Left forelimb (tissue), 1 donor: ENCODE measurements at regions not wholly inside any gene's neighbourhood (a gene's known extent, or its start where the extent isn't known, plus 50 kb on each side); places are given as distances from the start of the nearest gene placed in this dataset.
"Not testable (repeated sequence)": the region's sequence is repeated elsewhere in the genome, so short reads cannot be mapped to it uniquely, and the experiment has no call there.

Source experiments
- DNase-seq: peaks from one replicate; pipeline ENCODE4 v3.0.0-alpha.2; 2018; ENCODE audit warnings: low spot score

DNA sequence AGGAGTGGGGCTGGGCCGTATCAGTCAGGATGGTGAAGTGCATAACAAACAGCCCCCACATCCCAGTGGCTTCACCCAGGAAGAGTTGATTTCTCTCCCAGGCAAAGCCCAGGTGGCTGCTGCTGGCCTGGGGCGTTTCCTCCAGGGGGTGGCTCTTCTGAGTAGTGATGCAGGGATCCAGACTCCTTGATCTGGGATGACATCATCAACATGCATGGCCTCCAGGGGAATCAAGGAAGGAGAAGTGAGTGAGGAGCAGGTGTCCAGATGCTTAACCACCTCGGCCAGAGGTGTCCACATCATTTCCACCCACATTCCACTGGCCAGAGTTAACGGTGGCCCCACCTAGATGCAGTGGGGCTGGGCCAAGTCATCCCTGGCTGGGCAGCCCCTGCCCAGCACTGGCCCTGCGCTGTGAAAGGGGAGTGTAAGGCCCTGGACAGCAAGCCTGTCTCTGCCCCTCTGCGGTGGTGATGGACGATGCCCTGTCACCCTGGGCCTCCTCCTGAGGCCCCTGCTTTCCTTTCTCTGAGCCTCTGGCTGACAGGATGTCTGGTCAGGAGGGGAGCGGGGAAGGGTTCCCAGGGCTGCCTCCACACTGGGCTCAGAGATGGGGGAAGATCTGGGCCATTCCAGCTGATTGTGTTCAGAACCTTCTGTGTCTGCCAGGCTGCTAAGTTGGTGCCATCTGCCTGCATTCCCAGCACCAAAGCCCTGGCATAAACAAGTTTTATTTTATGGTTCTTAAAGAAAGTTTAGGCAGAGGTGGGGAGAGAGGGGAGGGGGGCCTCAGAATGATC lies 598.2 kb downstream of the MATN1 start:
- no peak for DNase-seq

DNA sequence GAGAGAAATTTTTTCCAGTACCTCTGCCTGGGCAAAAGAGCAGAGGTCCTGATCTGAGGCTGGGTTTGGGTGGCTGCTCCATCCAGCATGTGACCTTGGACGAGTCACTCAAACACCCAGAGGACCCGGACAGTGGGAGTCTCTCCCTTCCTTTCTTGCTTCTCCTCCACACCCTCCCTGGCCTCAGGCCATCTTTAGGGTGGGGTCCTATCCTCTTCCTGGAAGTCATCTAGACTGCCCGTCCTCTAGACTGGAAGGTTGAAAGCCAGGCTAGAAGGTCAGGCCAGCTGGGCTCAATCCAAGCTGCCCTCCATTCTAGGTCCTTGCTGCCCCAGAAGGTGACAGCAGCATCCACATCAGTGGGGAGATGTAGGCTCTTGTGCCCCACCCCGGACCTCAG lies 599.5 kb downstream of the MATN1 start:
- DNase-seq: no peak

DNA sequence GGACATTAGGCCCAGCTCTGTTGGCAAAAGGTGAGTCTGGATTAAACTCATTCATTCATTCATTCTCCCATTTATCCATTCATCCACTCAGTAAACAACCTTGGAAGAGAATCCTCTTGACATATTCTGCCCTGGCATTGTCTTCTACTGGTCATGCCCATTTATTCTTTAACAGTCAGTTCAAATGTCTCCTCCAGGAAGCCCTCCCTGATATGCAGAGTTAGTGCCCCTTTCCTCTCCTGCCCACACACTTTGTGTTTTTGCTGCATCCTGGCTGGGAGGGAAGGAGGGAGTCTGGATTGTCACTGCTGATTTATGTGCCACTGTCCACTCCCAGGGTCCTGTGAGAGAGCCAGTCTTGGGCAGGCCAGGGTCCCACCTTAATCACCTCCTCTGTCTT lies 600.3 kb downstream of the MATN1 start:
- DNase-seq: no peak

DNA sequence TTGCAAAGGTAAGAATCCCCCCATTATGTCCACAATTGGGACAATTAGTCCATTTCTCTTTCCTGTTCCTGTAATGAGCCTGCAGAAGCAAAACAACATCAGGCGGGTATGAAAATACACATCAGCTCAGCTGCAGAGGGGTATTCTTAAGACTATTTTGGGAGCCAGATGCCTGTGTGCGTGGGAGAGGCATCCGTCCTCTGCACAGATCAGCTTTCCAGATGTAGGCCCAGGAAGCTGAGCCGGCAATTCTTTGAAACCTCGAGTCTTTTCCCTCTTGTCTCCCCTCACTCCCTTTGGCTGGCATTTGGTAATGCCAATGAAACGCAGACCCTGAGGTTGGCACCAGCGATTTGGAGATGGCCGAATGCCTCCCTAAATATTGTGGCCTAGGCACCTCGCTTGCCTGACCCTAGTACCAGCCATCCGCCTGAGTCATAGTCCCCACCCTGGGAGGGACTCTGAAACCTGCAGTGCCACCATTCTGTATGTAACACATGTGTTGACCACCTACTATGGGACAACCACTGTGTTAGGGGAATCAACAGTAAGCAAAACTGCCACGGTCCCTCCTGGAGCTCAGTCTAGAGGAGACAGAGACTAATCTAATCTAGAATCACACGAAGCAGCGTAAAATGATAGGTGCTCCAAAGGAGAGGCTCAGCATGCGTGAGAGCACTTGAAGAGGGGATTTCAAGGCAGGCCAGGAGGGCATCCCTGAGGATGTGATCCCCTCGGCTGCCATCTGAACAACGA lies 603.0 kb downstream of the MATN1 start:
- no peak for DNase-seq

DNA sequence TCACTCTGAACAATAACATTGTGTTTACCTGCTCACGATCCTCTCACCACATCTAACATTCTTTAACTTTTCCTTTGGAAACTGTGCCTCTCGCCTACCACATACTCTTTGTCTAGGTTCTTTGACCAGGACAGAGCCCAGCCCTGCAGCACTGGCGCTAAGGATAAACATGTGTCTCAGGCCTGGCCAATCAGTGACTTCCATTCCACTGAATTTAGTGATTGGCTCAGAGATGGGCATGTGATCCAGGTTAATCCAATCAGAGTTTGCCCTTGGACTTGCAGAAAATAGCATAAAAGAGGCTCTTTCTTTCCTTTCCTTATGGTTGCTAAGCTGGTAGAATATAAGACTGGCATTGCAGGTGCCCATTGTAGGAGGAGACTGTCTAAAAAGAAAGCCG lies 605.7 kb downstream of the MATN1 start:
- no peak for DNase-seq

DNA sequence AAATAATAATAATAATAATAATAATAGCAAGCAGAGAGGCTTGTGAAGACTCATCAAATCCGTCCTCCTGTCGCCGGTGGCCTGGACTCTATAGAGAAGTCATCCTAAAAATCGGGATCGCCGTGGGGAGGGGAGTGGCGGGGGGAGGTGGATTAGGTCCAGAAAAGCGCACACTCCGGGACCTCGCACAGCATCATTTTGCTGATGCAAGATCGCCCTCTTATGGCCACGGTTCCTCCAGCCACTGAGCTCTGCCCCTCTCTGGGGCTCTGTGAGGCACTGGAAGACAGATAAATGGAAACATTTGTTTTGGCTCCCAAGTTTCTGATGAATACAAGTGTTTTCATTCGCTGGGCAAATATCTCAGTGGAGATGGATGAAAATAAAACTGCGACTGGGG lies 612.0 kb downstream of the MATN1 start:
- no peak for DNase-seq

DNA sequence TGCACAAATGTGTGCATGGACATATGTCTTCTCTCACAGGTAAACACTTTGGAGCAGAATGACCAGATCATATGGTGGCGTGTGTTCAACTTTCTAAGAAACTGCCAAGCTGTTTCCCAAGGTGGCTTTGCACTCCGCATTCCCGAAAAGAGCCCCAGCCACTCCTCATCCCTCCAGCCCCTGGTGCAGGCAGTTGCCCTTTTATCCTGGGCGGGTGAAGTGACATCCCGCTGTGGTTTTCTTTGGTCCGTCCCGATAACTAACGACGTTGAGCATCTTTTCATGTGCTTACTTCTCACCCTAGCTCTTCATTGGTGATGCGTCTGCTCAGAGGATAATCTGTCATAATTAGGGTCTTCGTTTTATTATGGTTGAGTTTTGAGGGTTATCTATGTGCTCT lies 612.5 kb downstream of the MATN1 start:
- no peak for DNase-seq

DNA sequence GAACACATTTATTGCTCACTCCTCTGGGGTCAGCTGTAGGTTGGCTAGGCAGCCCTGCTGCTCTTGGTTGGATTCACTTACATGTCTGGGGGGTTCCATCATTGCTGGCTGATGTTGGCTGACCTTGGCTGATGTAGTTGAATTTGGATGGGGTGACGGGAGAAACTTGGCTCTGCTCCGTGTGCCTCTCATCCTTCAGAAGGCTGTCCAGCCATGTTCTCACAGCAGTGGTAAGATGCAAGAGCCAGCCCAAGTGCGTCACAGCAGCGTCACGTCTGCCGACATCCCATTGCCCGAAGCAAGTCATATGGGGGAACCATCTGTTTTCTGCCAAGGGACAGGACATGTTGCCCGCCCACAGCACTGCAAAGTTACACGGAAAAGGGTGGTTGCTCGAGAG lies 613.5 kb downstream of the MATN1 start:
- DNase-seq: no peak

DNA sequence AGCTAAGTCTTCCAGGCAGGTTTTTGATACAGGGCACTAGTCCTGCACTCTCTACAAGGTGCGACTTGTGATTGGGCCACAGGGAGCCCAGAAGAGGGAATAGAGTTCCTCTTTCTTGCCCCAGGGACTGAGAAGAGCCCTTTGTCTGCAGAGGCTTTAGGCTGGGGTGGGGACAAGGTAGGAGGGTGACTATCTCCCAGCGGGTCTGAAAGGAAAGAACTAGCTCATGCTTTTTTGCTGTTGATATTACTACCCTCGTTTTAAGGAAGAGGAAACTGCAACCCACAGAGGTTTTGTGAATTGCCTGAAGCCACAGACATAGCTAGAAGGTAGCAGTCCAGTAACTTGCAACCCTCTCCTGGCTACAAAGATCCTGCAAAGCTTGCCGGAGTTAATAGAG lies 615.2 kb downstream of the MATN1 start:
- DNase-seq: no peak

DNA sequence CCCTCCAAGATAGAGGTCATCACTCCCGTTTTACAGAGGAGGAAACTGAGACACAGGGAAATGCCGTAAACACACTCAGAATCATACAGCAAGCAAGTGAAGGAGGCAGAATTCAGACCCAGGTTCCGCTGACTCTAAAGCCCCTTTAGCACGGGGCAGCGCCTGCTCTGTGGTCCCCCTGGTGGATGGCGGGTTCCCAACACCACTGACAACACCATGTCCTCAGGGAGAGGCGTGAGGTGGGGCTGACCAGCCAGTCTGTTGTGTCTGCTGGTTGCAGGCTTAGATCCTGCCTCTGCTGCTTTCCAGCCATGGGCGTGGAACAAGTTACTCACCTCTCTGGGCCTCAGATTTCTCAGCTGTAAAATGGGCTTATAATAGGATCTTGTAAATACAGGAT lies 617.3 kb downstream of the MATN1 start:
- no peak for DNase-seq

DNA sequence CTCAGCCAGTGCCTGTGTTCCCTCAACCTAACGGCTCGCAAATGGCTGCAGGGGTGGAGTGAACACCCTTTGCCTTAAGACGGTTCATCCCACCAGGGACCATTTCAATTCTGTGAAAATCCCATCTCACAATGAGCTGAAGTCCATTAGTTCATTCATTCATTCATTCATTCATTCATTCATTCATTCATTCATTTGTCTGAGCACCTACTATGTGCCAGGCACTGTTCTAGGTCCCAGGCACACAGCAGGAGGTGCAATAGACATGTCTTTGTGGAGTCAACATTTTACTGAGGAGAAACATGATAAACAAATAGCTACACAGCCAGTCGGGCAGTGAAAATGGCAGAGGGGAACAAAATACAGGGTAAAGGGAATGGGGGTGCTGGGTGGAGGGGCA lies 618.8 kb downstream of the MATN1 start:
- no peak for DNase-seq

DNA sequence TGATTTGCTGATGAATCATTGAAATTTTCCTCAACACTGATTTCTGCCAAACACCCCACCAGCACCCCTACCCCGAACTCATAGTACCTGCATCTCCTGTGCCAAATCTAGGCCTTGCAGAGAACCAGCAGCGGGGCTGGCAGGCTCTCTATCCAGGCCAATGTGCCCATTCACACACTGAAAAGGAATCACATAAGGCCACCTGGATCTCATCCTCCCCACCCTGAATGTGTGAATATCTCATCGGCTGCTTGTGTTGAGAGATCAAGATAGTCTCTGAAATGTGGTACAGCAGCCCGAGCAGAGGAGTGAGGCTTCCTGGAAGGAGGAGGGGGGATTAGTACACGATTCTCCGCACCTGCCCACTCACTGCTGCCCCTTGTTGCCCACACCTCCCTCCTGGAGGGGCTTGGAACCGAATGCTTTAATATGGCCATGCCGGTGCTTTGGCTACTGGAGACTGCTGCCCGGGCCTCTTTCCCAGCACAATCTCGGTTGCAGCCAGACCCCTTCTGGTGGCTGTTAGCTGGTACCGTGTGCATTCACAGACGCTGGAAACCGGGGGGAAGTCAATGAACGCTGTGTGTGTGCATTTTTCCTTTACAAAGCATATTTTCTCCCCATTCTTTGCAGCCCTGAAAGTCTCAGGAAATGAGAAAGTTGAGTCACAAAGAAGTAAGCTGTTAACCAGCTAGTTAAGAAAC lies 619.5 kb downstream of the MATN1 start:
- DNase-seq: no peak

DNA sequence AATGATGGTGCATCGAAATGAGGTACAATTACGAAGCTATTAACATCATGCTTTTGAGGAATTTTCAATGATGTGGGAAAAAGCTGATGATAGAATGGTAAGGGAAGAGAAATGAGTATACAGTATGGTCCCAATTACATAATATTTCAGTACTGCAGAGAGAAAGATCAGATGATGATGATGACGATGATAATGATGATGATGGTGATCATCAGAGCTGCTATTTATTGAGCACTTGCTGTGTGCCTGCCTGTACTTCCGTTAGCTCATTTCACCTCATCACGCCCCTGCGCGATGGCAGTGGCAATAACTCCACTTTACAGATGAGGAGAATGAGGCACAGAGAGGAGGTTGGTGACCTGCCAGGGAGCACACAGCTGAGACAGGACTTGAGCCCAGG lies 620.8 kb downstream of the MATN1 start:
- no peak for DNase-seq

DNA sequence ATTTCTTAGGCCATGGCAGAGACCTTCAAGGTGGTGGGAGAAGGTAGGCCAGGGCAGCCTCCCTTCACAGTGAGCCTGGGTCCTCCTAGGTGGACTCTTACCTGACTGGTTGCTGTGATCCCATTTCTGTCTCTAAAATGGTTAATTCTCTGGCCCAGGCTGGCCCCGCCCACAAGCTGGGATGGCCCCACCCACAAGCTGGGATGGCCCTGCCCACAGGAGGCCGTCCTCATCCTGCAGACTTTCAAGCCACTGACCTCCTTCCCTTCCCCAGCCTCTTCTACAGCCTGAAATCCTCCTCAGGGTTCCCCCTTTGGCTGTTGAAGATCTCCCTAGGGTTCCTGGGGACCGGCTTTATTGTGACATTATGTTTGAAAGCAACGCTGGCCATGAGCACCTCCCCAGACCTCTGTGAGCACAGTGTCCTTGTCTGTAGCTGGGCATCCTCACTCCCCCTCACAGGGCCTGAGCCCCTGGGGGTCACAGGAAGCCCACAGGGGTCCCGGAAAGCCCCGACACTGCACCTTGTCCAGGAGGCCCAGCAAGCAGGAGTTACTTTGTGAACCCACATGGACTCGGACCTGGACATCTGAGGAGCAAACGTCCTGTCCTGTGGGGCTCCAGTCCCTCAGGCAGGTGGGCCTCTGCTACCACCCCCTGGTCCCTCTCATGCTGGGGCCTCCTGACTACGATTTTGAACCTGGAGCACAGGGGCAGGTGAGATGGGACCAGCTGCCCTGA lies 621.7 kb downstream of the MATN1 start:
- DNase-seq: no peak

DNA sequence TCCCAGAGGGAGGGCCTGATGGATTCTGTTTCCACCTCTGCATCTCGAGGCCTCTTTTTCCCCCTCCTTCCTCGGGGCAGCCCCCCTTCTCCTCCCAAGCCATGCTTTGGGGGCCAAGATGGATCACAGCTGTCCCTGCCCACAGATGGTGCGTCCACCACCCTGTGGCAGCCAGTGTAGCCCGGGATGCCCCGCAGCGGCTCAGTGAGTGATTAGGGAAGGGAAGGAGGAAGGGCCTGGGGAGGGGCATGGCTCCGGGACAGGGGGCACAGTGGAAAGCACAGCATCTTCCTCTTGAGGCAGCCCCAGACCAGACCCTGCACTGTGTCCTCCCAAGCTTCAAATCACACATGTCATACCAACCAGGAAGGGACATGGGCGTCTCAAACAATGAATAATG lies 622.4 kb downstream of the MATN1 start:
- DNase-seq: no peak

DNA sequence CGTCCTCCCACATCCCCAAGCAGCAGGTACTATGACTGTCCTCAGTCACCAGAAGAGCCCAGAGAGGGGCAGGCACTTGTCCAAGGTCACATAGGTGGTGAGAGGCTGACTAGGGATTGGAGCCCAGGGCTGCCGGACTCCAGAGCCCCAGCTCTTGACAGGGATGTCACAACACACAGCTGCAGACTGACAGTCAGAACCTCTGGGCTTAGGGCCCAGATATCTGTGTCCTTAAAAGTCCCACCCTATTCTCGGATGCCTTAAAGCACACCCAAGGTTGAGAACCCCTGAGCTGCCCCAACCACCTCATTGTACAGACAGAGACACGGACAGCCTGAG lies 622.9 kb downstream of the MATN1 start:
- no peak for DNase-seq

DNA sequence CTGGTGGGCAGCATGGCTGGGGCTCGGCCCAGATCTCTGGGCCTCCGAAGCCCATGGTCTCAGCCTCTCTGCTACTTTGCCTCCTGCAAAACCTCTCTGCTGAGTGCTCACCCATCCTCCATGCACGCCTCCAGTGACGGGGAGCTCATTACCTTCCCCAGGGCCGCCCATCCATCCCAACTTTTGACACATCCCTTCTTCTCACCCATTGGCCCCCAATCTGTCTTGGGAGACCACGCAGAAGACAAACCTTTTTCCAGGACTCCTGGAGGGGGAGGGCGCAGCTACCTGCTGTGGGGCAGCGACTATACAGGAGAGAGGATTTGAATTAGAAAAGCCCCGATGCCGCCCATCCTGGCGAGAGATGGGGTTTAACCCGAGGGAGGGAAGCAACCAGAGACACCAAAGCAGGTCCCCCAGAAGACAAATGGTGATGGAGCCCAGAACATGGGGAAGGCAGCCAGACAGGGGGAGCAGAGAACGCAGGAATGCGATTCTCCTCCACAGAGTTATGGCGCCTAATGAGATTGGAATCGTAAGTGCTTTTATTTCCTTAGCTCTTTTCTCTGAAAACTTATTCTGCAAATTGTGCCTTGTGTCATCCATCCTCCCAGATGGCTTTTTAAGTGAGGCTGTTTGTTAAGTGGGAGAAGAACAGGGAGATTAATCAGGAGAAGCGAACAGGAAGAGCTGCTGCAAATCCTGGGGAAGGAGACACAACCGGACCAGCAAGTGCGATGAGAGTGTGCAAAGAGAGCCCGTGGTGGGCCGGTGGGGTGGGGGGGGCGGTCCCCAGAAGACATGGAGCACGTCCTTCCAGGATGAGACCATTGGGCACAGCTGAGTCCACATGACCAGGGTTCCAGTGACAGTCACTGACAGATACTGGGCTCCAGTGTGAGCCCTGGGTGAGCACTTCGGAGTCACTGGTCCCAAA lies 623.5 kb downstream of the MATN1 start:
- no peak for DNase-seq

DNA sequence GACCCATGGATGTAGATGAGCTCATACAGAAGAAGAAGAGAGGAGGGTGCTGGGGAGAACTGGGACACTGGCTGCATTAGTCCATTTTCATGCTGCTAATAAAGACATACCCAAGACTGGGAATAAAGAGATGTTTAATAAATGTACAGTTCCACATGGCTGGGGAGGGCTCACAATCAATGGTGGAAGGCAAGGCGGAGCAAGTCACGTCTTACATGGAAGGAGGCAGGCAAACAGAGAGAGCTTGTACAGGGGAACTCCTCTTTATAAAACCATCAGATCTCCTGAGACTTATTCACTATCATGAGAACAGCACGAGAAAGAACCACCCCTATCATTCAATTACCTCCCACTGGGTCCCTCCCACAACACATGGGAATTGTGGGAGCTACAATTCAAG lies 625.5 kb downstream of the MATN1 start:
- DNase-seq: not testable (repeated sequence)

DNA sequence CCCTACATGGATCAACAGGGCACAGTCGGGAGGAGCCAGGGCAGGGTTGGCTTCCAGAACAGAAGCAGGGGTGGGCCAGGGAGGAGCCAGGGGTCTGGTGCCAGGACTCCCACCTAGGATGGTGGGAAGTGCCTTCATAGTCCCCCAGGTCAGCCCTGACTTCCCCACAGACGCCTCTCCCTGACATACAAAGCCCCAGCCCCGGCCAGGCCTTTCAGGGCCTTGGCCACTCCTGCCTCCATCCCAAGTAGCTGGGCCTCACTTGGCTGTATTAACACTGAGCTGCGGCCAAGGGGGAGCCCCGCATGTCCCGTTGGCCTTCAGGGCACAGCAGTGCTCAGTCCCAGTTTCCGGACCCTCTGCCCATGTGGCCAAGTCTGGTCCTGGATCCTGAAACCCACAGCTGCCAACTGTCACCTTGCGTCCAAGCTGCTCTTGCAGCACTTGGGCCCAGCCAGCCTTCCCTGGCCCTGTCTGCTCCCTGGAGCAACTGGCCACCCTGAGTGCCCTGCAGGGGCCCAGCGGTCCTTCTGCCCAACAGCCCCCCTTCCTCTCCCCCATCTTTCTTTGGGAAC lies 627.8 kb downstream of the MATN1 start:
- no peak for DNase-seq

DNA sequence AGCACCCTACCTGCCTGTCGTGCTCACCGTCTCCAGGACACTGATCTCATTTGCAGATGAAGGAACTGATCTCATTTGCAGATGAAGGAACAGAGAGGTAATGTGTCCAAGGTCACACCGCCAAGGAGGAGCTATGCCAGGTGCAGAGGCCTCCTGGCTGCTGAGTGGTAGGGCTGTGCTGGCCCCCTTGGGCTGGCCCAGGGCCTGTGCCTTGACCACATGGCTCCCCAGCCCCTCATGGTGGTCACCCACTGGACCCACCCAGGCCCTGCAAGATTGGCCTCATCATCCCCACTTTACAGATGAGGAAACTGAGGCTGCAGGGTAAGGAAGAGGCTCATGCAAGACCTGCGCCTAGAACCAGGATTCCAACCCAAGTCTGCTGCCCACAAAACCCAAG lies 628.3 kb downstream of the MATN1 start:
- no peak for DNase-seq
